IMR-90 (cell line): ENCODE measurements at regions not wholly inside any gene's neighbourhood (a gene's known extent, or its start where the extent isn't known, plus 50 kb on each side); places are given as distances from the start of the nearest gene placed in this dataset.

Source experiments
- BHLHE40 ChIP-seq: fragments of 150-350 bp; IDR thresholded peaks from 2 replicates; pipeline ENCODE4 v1.6.1; 2016; ENCODE audit warnings: mild to moderate bottlenecking, low read depth, low read length
- MAFK ChIP-seq: IDR thresholded peaks from 2 replicates; pipeline ENCODE4 v1.6.1; 2012; ENCODE audit warnings: low read depth, low read length, improper control_type of control experiment
- MAZ ChIP-seq: IDR thresholded peaks from 2 replicates; pipeline ENCODE4 v1.6.1; 2012; ENCODE audit warnings: low read depth, mild to moderate bottlenecking, low read length, improper control_type of control experiment, moderate library complexity, borderline replicate concordance
- POLR2A ChIP-seq: IDR thresholded peaks from 2 replicates; pipeline ENCODE4 v1.6.1; 2012; ENCODE audit warnings: mild to moderate bottlenecking, low read depth, low read length
- RAD21 ChIP-seq: IDR thresholded peaks from 2 replicates; pipeline ENCODE4 v1.6.1; 2012; ENCODE audit warnings: low read length, improper control_type of control experiment
- RCOR1 ChIP-seq: IDR thresholded peaks from 2 replicates; pipeline ENCODE4 v1.6.1; 2012; ENCODE audit warnings: mild to moderate bottlenecking, low read length, improper control_type of control experiment; ENCODE audit not compliant: insufficient replicate concordance
- TF ChIP-seq, protein P1 (sequence below): fragments of 150-350 bp; IDR thresholded peaks from 2 replicates; pipeline ENCODE4 v1.6.1; 2017; ENCODE audit warnings: mild to moderate bottlenecking, antibody characterized with exemption, low read length, low read depth
- TF ChIP-seq, protein P2 (sequence below): conservative IDR thresholded peaks from 2 replicates; pipeline ENCODE4 v1.5.1; 2012; ENCODE audit warnings: mild to moderate bottlenecking, low read depth, low read length, improper control_type of control experiment

DNA sequence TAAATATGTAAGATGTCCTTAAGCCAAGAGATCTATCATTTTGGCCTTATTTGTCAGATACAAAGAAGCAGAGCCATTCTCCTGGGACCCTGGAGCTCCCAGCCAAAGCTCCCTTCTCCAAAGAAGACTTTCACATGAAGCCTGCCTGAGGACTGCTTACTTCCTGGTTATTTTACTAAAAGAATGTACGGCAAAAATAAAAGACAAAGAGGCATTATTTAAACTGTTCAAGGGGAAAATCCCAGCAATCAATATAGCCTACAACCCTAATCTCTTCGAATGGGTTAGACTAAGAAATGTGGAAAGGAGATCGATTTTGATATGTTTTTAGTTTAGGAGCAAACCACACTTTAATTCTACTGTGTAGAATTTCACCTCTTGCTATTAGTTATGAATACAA, 237.9 kb upstream of the CTBP2 start:
- TF ChIP-seq, protein P1, sequence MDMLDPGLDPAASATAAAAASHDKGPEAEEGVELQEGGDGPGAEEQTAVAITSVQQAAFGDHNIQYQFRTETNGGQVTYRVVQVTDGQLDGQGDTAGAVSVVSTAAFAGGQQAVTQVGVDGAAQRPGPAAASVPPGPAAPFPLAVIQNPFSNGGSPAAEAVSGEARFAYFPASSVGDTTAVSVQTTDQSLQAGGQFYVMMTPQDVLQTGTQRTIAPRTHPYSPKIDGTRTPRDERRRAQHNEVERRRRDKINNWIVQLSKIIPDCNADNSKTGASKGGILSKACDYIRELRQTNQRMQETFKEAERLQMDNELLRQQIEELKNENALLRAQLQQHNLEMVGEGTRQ = no peak
- TF ChIP-seq BHLHE40 (no peak), POLR2A (no peak), MAZ (no peak), RCOR1 (no peak), MAFK (no peak), RAD21 (no peak)
- TF ChIP-seq, protein P2, sequence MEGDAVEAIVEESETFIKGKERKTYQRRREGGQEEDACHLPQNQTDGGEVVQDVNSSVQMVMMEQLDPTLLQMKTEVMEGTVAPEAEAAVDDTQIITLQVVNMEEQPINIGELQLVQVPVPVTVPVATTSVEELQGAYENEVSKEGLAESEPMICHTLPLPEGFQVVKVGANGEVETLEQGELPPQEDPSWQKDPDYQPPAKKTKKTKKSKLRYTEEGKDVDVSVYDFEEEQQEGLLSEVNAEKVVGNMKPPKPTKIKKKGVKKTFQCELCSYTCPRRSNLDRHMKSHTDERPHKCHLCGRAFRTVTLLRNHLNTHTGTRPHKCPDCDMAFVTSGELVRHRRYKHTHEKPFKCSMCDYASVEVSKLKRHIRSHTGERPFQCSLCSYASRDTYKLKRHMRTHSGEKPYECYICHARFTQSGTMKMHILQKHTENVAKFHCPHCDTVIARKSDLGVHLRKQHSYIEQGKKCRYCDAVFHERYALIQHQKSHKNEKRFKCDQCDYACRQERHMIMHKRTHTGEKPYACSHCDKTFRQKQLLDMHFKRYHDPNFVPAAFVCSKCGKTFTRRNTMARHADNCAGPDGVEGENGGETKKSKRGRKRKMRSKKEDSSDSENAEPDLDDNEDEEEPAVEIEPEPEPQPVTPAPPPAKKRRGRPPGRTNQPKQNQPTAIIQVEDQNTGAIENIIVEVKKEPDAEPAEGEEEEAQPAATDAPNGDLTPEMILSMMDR = no peak
